DND-41 (cell line): ENCODE measurements at regions not wholly inside any gene's neighbourhood (a gene's known extent, or its start where the extent isn't known, plus 50 kb on each side); places are given as distances from the start of the nearest gene placed in this dataset.
A peak's percentile ranks its signal among the peaks of the same experiment; 100 is the strongest.
"Not testable (repeated sequence)": the region's sequence is repeated elsewhere in the genome, so short reads cannot be mapped to it uniquely, and the experiment has no call there.

ENCODE experiments used
- ATAC-seq: fragments of 200-7000 bp; cut with Tn5 transposase; 3 replicates; pipeline ENCODE4 v1.9.1; 2021; ENCODE audit warnings: low read depth; ENCODE audit not compliant: insufficient read depth
- DNase-seq: peaks from one replicate; pipeline ENCODE4 v3.0.0-alpha.2; 2020
- H2AFZ ChIP-seq: 2 replicates; pipeline ENCODE4 v1.6.0; 2012; ENCODE audit warnings: low read depth, low read length
- H3K27ac ChIP-seq: 2 replicates; pipeline ENCODE4 v1.5.1; 2012; ENCODE audit warnings: low read length, inconsistent platforms
- H3K27me3 ChIP-seq: fragments of 200-600 bp; sonication (generic); 2 replicates; pipeline ENCODE4 v1.6.0; 2012; ENCODE audit warnings: low read length, mild to moderate bottlenecking, inconsistent platforms; ENCODE audit not compliant: insufficient read depth, poor library complexity
- H3K36me3 ChIP-seq: 2 replicates; pipeline ENCODE4 v1.5.1; 2012; ENCODE audit warnings: low read length, inconsistent platforms; ENCODE audit not compliant: insufficient read depth
- H3K4me1 ChIP-seq: 2 replicates; pipeline ENCODE4 v1.5.1; 2012; ENCODE audit warnings: mild to moderate bottlenecking, low read length; ENCODE audit not compliant: insufficient read depth
- H3K4me2 ChIP-seq: 2 replicates; pipeline ENCODE4 v1.6.0; 2012; ENCODE audit warnings: mild to moderate bottlenecking, moderate library complexity, low read length, inconsistent platforms; ENCODE audit not compliant: insufficient read depth
- H3K4me3 ChIP-seq, 2 experiments: fragments of 200-600 bp in 1 of 2; shearing (Covaris generic) in 1 of 2; 2 replicates each; pipeline ENCODE4 v1.5.1; 2012 to 2016; ENCODE audit warnings: inconsistent platforms in 2 of 2, low read length in 2 of 2, mild to moderate bottlenecking in 2 of 2, low read depth in 1 of 2, moderate library complexity in 1 of 2
- H3K79me2 ChIP-seq: 2 replicates; pipeline ENCODE4 v1.6.0; 2012; ENCODE audit warnings: low read length, inconsistent platforms; ENCODE audit not compliant: insufficient read depth
- H3K9ac ChIP-seq: 2 replicates; pipeline ENCODE4 v1.6.0; 2012; ENCODE audit warnings: low read depth, mild to moderate bottlenecking, inconsistent platforms, low read length, moderate library complexity
- H3K9me3 ChIP-seq: 2 replicates; pipeline ENCODE4 v1.5.1; 2012; ENCODE audit warnings: low read length, moderate library complexity, mild to moderate bottlenecking, inconsistent platforms; ENCODE audit not compliant: insufficient read depth, severe bottlenecking
- H4K20me1 ChIP-seq: 2 replicates; pipeline ENCODE4 v1.6.0; 2012; ENCODE audit warnings: low read length; ENCODE audit not compliant: insufficient read depth
- CTCF ChIP-seq: IDR thresholded peaks from 2 replicates; pipeline ENCODE4 v1.5.1; 2012; ENCODE audit warnings: borderline replicate concordance, low read length, moderate library complexity, mild to moderate bottlenecking; ENCODE audit not compliant: poor library complexity, severe bottlenecking; ENCODE audit errors: extremely low read depth
- EZH2 ChIP-seq: IDR thresholded peaks from 3 replicates; pipeline ENCODE4 v1.6.1; 2012; ENCODE audit warnings: borderline replicate concordance, low read depth, mild to moderate bottlenecking, moderate library complexity, low read length, inconsistent platforms; ENCODE audit not compliant: severe bottlenecking

- Histone ChIP-seq H4K20me1 (no peaks in the 10 kb centered on the region), H3K4me1 (no peaks in the 10 kb centered on the region), H3K9me3 (no peaks in the 10 kb centered on the region), H3K27me3 (no peaks in the 10 kb centered on the region), H3K27ac (no peak overlapping the region), H3K9ac (no peak overlapping the region), H3K4me3 (no peak overlapping the region), H3K4me2 (no peak overlapping the region), H3K36me3 (no peaks in the 10 kb centered on the region), H2AFZ (no peak overlapping the region), H3K79me2 (no peaks in the 10 kb centered on the region)
- DNase-seq (no peak), ATAC-seq (no peak)
- no peak for TF ChIP-seq CTCF
Measured at GRCh38 chr1:235052067-235053008, 76.3 kb downstream of the TOMM20 start.

GRCh38 chr1:235051521-235051920 lies 77.1 kb downstream of the TOMM20 start:
- Histone ChIP-seq H3K79me2 (no peaks in the 10 kb centered on the region), H3K27ac (no peak overlapping the region), H3K4me1 (no peaks in the 10 kb centered on the region), H3K9ac (no peak overlapping the region), H2AFZ (no peak overlapping the region), H4K20me1 (no peaks in the 10 kb centered on the region), H3K4me3 (no peak overlapping the region), H3K27me3 (no peaks in the 10 kb centered on the region), H3K4me2 (no peak overlapping the region), H3K36me3 (no peaks in the 10 kb centered on the region), H3K9me3 (no peaks in the 10 kb centered on the region)
- DNase-seq (no peak), ATAC-seq (no peak)
- TF ChIP-seq CTCF (no peak), EZH2 (no peak)

GRCh38 chr1:235050911-235051360 lies 77.7 kb downstream of the TOMM20 start:
- H2AFZ ChIP-seq = no peak overlapping the region
- H3K9me3 ChIP-seq = no peaks in the 10 kb centered on the region
- H3K9ac ChIP-seq = no peak overlapping the region
- no peak overlapping the region for H3K27ac ChIP-seq
- H3K4me3 ChIP-seq = no peak overlapping the region
- ATAC-seq = 0 out of 3 replicates have a peak, but pooled peaks have one; percentile 22
- H3K27me3 ChIP-seq = no peaks in the 10 kb centered on the region
- H3K79me2 ChIP-seq = no peaks in the 10 kb centered on the region
- no peak for DNase-seq
- no peaks in the 10 kb centered on the region for H3K36me3 ChIP-seq
- no peaks in the 10 kb centered on the region for H4K20me1 ChIP-seq
- TF ChIP-seq EZH2 = no peak
- TF ChIP-seq CTCF = no peak
- H3K4me2 ChIP-seq = no peak overlapping the region
- no peaks in the 10 kb centered on the region for H3K4me1 ChIP-seq

- not testable (repeated sequence) for H3K4me2 ChIP-seq, H3K9ac ChIP-seq, H2AFZ ChIP-seq, ATAC-seq, DNase-seq, H3K27me3 ChIP-seq, H3K36me3 ChIP-seq, H4K20me1 ChIP-seq, H3K4me1 ChIP-seq, H3K9me3 ChIP-seq, H3K4me3 ChIP-seq, H3K79me2 ChIP-seq
- H3K27ac ChIP-seq = 0 out of 2 replicates have a peak overlapping the region, but pooled peaks have one; percentile 19
Measured at GRCh38 chr1:235049716-235050378, 78.8 kb downstream of the TOMM20 start.
